ENCODE measurements at regions not wholly inside any gene's neighbourhood (a gene's known extent, or its start where the extent isn't known, plus 50 kb on each side); places are given as distances from the start of the nearest gene placed in this dataset.

GRCh38 chr11:95372097-95372656 lies 141.2 kb upstream of the SESN3 start:
- Histone ChIP-seq H3K9ac (no peak overlapping the region), H4K20me1 (ENCODE audit: insufficient read depth) (no peaks in the 10 kb centered on the region), H2AFZ (ENCODE audit: low read depth) (no peak overlapping the region), H3K4me2 (no peak overlapping the region), H3K4me3 (ENCODE audit: low read depth in 2 of 2, low read length in 1 of 2) (no peak overlapping the region), H3K27ac (ENCODE audit: low read depth in 2 of 2, low read length in 1 of 2) (no peak overlapping the region), H3K79me2 (ENCODE audit: insufficient read depth) (no peaks in the 10 kb centered on the region), H3F3A (replicated peaks; ENCODE audit: insufficient read depth) (no peaks in the 10 kb centered on the region), H3K36me3 (replicated peaks in 1 of 2; ENCODE audit: control insufficient read depth in 1 of 2, insufficient read depth in 2 of 2, low read length in 1 of 2) (no peaks in the 10 kb centered on the region), H3K9me2 (no peaks in the 10 kb centered on the region), H3K9me3 (no peaks in the 10 kb centered on the region), H3K4me1 (ENCODE audit: control insufficient read depth in 1 of 2, insufficient read depth in 2 of 2, low read depth in 1 of 2, low read length in 1 of 2) (peaks cover 0 to 3% of the 10 kb centered on the region in 2 experiments; a peak in 2 of 4 replicates), H3K27me3 (ENCODE audit: insufficient read depth) (no peaks in the 10 kb centered on the region)
- CTCF ChIA-PET, result interaction anchor here (0.8 to 1.1 kb wide), 3 partner anchors 25 to 749 kb away, joined by 3 read pairs; no protein-coding TSS in a partner anchor
- TF ChIP-seq RAD21 (IDR thresholded peaks at IDR 0.05; ENCODE audit: low read length) (peak; percentile 41), GATA2 (CRISPR knock-in tag; IDR thresholded peaks at IDR 0.05) (peak; percentile 54; the same call in 1 of the 2 replicates), TAF1 (IDR thresholded peaks at IDR 0.05; ENCODE audit: borderline replicate concordance, low read depth, low read length) (no peak), JUND (IDR thresholded peaks at IDR 0.05) (no peak), MEF2A (IDR thresholded peaks at IDR 0.05; ENCODE audit: borderline replicate concordance, low read depth) (no peak), EP300 (IDR thresholded peaks at IDR 0.05; ENCODE audit: borderline replicate concordance in 1 of 2, low read depth in 1 of 2, low read length in 1 of 2) (peak in 1 of 2 experiments; percentile 14; a peak in 1 of 4 replicates), FOSL2 (IDR thresholded peaks at IDR 0.05; ENCODE audit: borderline replicate concordance, low read depth) (no peak)
- POLR2A ChIA-PET, result no interaction called here
- DNase-seq, result no peak
- 63% methylated on average over 1 of the region's 1 CpG for WGBS (ENCODE audit: low lambda C conversion rate)

GRCh38 chr11:95371153-95371552 lies 140.2 kb upstream of the SESN3 start:
- no peaks in the 10 kb centered on the region for H3K36me3 ChIP-seq (replicated peaks in 1 of 2; ENCODE audit: control insufficient read depth in 1 of 2, insufficient read depth in 2 of 2, low read length in 1 of 2)
- H3K4me2 ChIP-seq, result no peak overlapping the region
- H3K27me3 ChIP-seq (ENCODE audit: insufficient read depth), result no peaks in the 10 kb centered on the region
- H3K9me2 ChIP-seq, result no peaks in the 10 kb centered on the region
- no peaks in the 10 kb centered on the region for H4K20me1 ChIP-seq (ENCODE audit: insufficient read depth)
- H3K27ac ChIP-seq (ENCODE audit: low read depth in 2 of 2, low read length in 1 of 2), result no peak overlapping the region
- ChIA-PET POLR2A (no interaction called here), CTCF (interaction anchor here (0.8 to 1.7 kb wide), 8 partner anchors 8 to 748 kb away, joined by 3 to 7 read pairs (median 3); partner anchors contain the start of gene ENDOD1)
- H3K4me1 ChIP-seq (ENCODE audit: control insufficient read depth in 1 of 2, insufficient read depth in 2 of 2, low read depth in 1 of 2, low read length in 1 of 2), result peaks cover 0 to 3% of the 10 kb centered on the region in 2 experiments; a peak in 2 of 4 replicates
- no peaks in the 10 kb centered on the region for H3F3A ChIP-seq (replicated peaks; ENCODE audit: insufficient read depth)
- no peaks in the 10 kb centered on the region for H3K79me2 ChIP-seq (ENCODE audit: insufficient read depth)
- no peak overlapping the region for H3K9ac ChIP-seq
- TF ChIP-seq SIN3A (IDR thresholded peaks at IDR 0.05; ENCODE audit: borderline replicate concordance, low read depth, low read length) (no peak), YY1 (IDR thresholded peaks at IDR 0.05; ENCODE audit: low read depth) (no peak), EZH2phosphoT487 (IDR thresholded peaks at IDR 0.05; ENCODE audit: borderline replicate concordance, low read depth) (no peak), USF1 (IDR thresholded peaks at IDR 0.05; ENCODE audit: borderline replicate concordance, low read depth) (no peak)
- no peak for DNase-seq
- no peak overlapping the region for H2AFZ ChIP-seq (ENCODE audit: low read depth)
- WGBS (ENCODE audit: low lambda C conversion rate), result 86% methylated on average over 1 of the region's 1 CpG
- no peaks in the 10 kb centered on the region for H3K9me3 ChIP-seq
- no peak overlapping the region for H3K4me3 ChIP-seq (ENCODE audit: low read depth in 2 of 2, low read length in 1 of 2)

GRCh38 chr11:95367726-95368125 lies 136.7 kb upstream of the SESN3 start:
- H3K79me2 ChIP-seq (ENCODE audit: insufficient read depth), result no peaks in the 10 kb centered on the region
- no peaks in the 10 kb centered on the region for H3K9me3 ChIP-seq
- H3K4me2 ChIP-seq, result no peak overlapping the region
- no peaks in the 10 kb centered on the region for H3K9me2 ChIP-seq
- ChIA-PET POLR2A (no interaction called here), CTCF (no interaction called here)
- no peak overlapping the region for H3K27ac ChIP-seq (ENCODE audit: low read depth in 2 of 2, low read length in 1 of 2)
- H3K4me3 ChIP-seq (ENCODE audit: low read depth in 2 of 2, low read length in 1 of 2), result no peak overlapping the region
- H3K27me3 ChIP-seq (ENCODE audit: insufficient read depth), result no peaks in the 10 kb centered on the region
- no peak overlapping the region for H2AFZ ChIP-seq (ENCODE audit: low read depth)
- H3K36me3 ChIP-seq (replicated peaks in 1 of 2; ENCODE audit: control insufficient read depth in 1 of 2, insufficient read depth in 2 of 2, low read length in 1 of 2), result no peaks in the 10 kb centered on the region
- DNase-seq, result no peak
- H4K20me1 ChIP-seq (ENCODE audit: insufficient read depth), result no peaks in the 10 kb centered on the region
- no peaks in the 10 kb centered on the region for H3F3A ChIP-seq (replicated peaks; ENCODE audit: insufficient read depth)
- H3K4me1 ChIP-seq (ENCODE audit: control insufficient read depth in 1 of 2, insufficient read depth in 2 of 2, low read depth in 1 of 2, low read length in 1 of 2), result peaks cover 0 to 13% of the 10 kb centered on the region in 2 experiments; a peak in 2 of 4 replicates
- no peak for TF ChIP-seq RAD21 (IDR thresholded peaks at IDR 0.05; ENCODE audit: low read length)
- 54% methylated on average over 4 of the region's 4 CpGs for WGBS (ENCODE audit: low lambda C conversion rate)
- H3K9ac ChIP-seq, result no peak overlapping the region
